Suprapubic skin (tissue), 4 donors: ENCODE measurements at regions not wholly inside any gene's neighbourhood (a gene's known extent, or its start where the extent isn't known, plus 50 kb on each side); places are given as distances from the start of the nearest gene placed in this dataset.

Experiments
- DNase-seq, 2 donors: peaks; one replicate each; pipeline ENCODE4 v3.0.0-alpha.2; 2019; ENCODE audit warnings: low spot score in 2 of 2
- H3K27ac ChIP-seq: fragments of 200-600 bp; sonication (generic); one replicate; pipeline ENCODE4 v1.5.1; 2019
- H3K27me3 ChIP-seq: fragments of 200-600 bp; sonication (generic); one replicate; pipeline ENCODE4 v1.5.1; 2019
- H3K36me3 ChIP-seq: fragments of 200-600 bp; sonication (generic); one replicate; pipeline ENCODE4 v1.5.1; 2019
- H3K4me1 ChIP-seq: fragments of 200-600 bp; sonication (generic); one replicate; pipeline ENCODE4 v1.5.1; 2019
- H3K4me3 ChIP-seq: fragments of 200-600 bp; sonication (generic); one replicate; pipeline ENCODE4 v1.5.1; 2019; ENCODE audit warnings: mild to moderate bottlenecking
- H3K9me3 ChIP-seq: fragments of 200-600 bp; sonication (generic); one replicate; pipeline ENCODE4 v1.5.1; 2019
- CTCF ChIP-seq, 2 donors: fragments of 200-600 bp in 1 of 2; fragments of 450-650 bp in 1 of 2; sonication (generic) in 1 of 2; IDR thresholded peaks; one replicate each; pipeline ENCODE4 v1.5.1; 2016 to 2019; ENCODE audit warnings: antibody characterized with exemption in 2 of 2, mild to moderate bottlenecking in 1 of 2, moderate library complexity in 1 of 2
- EP300 ChIP-seq: sonication (generic); formaldehyde crosslinking; IDR thresholded peaks from one replicate; pipeline ENCODE4 v1.6.1; 2017; ENCODE audit warnings: antibody characterized with exemption
- POLR2A ChIP-seq, 2 donors: fragments of 450-650 bp; IDR thresholded peaks; one replicate each; pipeline ENCODE4 v1.6.1; 2017; ENCODE audit warnings: antibody characterized with exemption in 2 of 2, mild to moderate bottlenecking in 2 of 2, moderate library complexity in 2 of 2
- POLR2AphosphoS5 ChIP-seq, 3 donors: sonication (generic); formaldehyde crosslinking; IDR thresholded peaks; one replicate each; pipeline ENCODE4 v1.6.1; 2017; ENCODE audit warnings: antibody characterized with exemption in 3 of 3
- WGBS: methylation state at CpG from one replicate; pipeline ENCODE4 v1.1.5; 2018; 5-methylcytosine and 5-hydroxymethylcytosine counted together

GRCh38 chr4:129393976-129394375 is 298.0 kb downstream of the C4orf33 start:
- Histone ChIP-seq H3K27me3 (no peaks in the 10 kb centered on the region), H3K9me3 (no peaks in the 10 kb centered on the region), H3K27ac (no peak overlapping the region), H3K4me1 (no peaks in the 10 kb centered on the region), H3K4me3 (no peak overlapping the region), H3K36me3 (no peaks in the 10 kb centered on the region)
- WGBS, result 82% methylated on average over 4 of the region's 4 CpGs
- TF ChIP-seq CTCF (IDR thresholded peaks at IDR 0.05) (no peak), POLR2A (IDR thresholded peaks at IDR 0.05) (no peak), POLR2AphosphoS5 (IDR thresholded peaks at IDR 0.05) (no peak), EP300 (no peak)
- no peak for DNase-seq

GRCh38 chr4:129394635-129395034 is 298.7 kb downstream of the C4orf33 start:
- no peaks in the 10 kb centered on the region for H3K4me1 ChIP-seq
- WGBS, result 73% methylated on average over 6 of the region's 6 CpGs
- H3K36me3 ChIP-seq, result no peaks in the 10 kb centered on the region
- no peak for DNase-seq
- H3K27me3 ChIP-seq, result no peaks in the 10 kb centered on the region
- TF ChIP-seq POLR2A (IDR thresholded peaks at IDR 0.05) (no peak), CTCF (IDR thresholded peaks at IDR 0.05) (no peak), POLR2AphosphoS5 (IDR thresholded peaks at IDR 0.05) (no peak), EP300 (no peak)
- H3K27ac ChIP-seq, result no peak overlapping the region
- no peak overlapping the region for H3K4me3 ChIP-seq
- H3K9me3 ChIP-seq, result no peaks in the 10 kb centered on the region

GRCh38 chr4:129403848-129404247 is 307.9 kb downstream of the C4orf33 start:
- WGBS, result 56% methylated on average over 1 of the region's 1 CpG

GRCh38 chr4:129410115-129410514 is 314.2 kb downstream of the C4orf33 start:
- 81% methylated on average over 3 of the region's 3 CpGs for WGBS

More at GRCh38 chr4:129403848-129404247, 307.9 kb downstream of the C4orf33 start:
- Histone ChIP-seq H3K4me1 (no peaks in the 10 kb centered on the region), H3K27ac (no peak overlapping the region), H3K36me3 (no peaks in the 10 kb centered on the region), H3K27me3 (no peaks in the 10 kb centered on the region), H3K9me3 (no peaks in the 10 kb centered on the region), H3K4me3 (no peak overlapping the region)
- TF ChIP-seq CTCF (IDR thresholded peaks at IDR 0.05) (no peak), POLR2A (IDR thresholded peaks at IDR 0.05) (no peak), POLR2AphosphoS5 (IDR thresholded peaks at IDR 0.05) (no peak), EP300 (no peak)
- no peak for DNase-seq

GRCh38 chr4:129415004-129415403 is 319.1 kb downstream of the C4orf33 start:
- Histone ChIP-seq H3K4me1 (no peaks in the 10 kb centered on the region), H3K4me3 (no peak overlapping the region), H3K27me3 (no peaks in the 10 kb centered on the region), H3K27ac (no peak overlapping the region), H3K9me3 (no peaks in the 10 kb centered on the region), H3K36me3 (no peaks in the 10 kb centered on the region)
- DNase-seq, result no peak
- 93% methylated on average over 1 of the region's 1 CpG for WGBS
- TF ChIP-seq POLR2A (IDR thresholded peaks at IDR 0.05) (no peak), CTCF (IDR thresholded peaks at IDR 0.05) (no peak), EP300 (no peak), POLR2AphosphoS5 (IDR thresholded peaks at IDR 0.05) (no peak)

More at GRCh38 chr4:129410115-129410514, 314.2 kb downstream of the C4orf33 start:
- no peak overlapping the region for H3K27ac ChIP-seq
- TF ChIP-seq POLR2AphosphoS5 (IDR thresholded peaks at IDR 0.05), result no peak
- no peak for TF ChIP-seq CTCF (IDR thresholded peaks at IDR 0.05)
- no peak for TF ChIP-seq EP300
- no peak for TF ChIP-seq POLR2A (IDR thresholded peaks at IDR 0.05)
- H3K4me3 ChIP-seq, result no peak overlapping the region
- no peaks in the 10 kb centered on the region for H3K4me1 ChIP-seq
- H3K9me3 ChIP-seq, result no peaks in the 10 kb centered on the region
- no peaks in the 10 kb centered on the region for H3K27me3 ChIP-seq
- no peaks in the 10 kb centered on the region for H3K36me3 ChIP-seq
- DNase-seq, result no peak
